ENCODE measurements at regions not wholly inside any gene's neighbourhood (a gene's known extent, or its start where the extent isn't known, plus 50 kb on each side); places are given as distances from the start of the nearest gene placed in this dataset.

DNA sequence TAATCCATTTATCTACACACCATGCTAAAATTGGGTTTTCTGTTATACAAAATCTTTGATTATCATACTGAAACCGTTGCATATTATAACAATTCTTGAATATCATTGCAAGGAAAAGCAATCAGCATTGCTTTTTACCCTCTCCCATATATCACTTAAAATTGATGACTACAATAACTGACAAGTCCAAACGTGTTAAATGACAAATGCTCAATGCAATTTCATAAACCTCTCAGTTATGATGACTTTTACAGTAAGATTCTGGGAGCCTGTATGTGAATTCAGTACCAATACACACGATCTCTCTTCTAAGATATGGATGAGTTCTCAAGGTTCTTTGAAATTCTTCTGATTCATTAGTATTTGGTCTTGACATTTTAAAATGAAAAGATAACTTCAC lies 368.5 kb upstream of the TRIB2 start:
- no peaks in the 10 kb centered on the region for H3K4me1 ChIP-seq (ENCODE audit: control insufficient read depth in 5 of 5, insufficient read depth in 5 of 5, low read length in 5 of 5)
- no peaks in the 10 kb centered on the region for H3K27me3 ChIP-seq (ENCODE audit: control insufficient read depth in 5 of 5, insufficient read depth in 4 of 5, low read length in 5 of 5)
- no peaks in the 10 kb centered on the region for H3K9me3 ChIP-seq (ENCODE audit: control insufficient read depth in 5 of 5, low read length in 5 of 5)
- no peak overlapping the region for H3K9ac ChIP-seq (ENCODE audit: low read length in 5 of 5)
- no peak overlapping the region for H3K27ac ChIP-seq (ENCODE audit: low read depth, low read length)
- H3K4me3 ChIP-seq (ENCODE audit: low read depth in 1 of 5, low read length in 5 of 5): no peak overlapping the region
- no peaks in the 10 kb centered on the region for H3K36me3 ChIP-seq (ENCODE audit: control insufficient read depth in 5 of 5, insufficient read depth in 5 of 5, low read length in 5 of 5)

DNA sequence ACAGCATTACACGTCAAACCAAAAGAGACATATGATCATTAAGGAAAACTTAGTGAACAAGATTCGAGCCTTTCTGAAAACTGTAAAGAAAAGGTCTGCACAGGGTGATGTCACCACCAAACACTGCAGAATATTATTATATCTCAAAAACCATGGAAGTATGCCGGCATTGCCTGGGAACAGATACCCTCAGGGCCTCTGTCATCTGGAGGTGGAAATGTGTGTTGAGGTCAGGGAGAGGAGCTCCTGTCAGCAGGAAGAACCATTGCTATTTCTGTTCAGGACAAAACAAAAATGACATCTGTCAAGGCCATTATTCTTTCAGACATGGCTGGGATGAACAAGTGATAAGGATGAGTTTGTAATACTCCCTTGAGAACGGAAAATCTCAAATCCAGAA lies 365.9 kb upstream of the TRIB2 start:
- no peak overlapping the region for H3K4me3 ChIP-seq (ENCODE audit: low read depth in 1 of 5, low read length in 5 of 5)
- no peak overlapping the region for H3K9ac ChIP-seq (ENCODE audit: low read length in 5 of 5)
- H3K4me1 ChIP-seq (ENCODE audit: control insufficient read depth in 5 of 5, insufficient read depth in 5 of 5, low read length in 5 of 5): no peaks in the 10 kb centered on the region
- peaks cover 0 to 6% (median 4%) of the 10 kb centered on the region in 5 donors for H3K9me3 ChIP-seq (ENCODE audit: control insufficient read depth in 5 of 5, low read length in 5 of 5)
- H3K36me3 ChIP-seq (ENCODE audit: control insufficient read depth in 5 of 5, insufficient read depth in 5 of 5, low read length in 5 of 5): no peaks in the 10 kb centered on the region
- no peaks in the 10 kb centered on the region for H3K27me3 ChIP-seq (ENCODE audit: control insufficient read depth in 5 of 5, insufficient read depth in 4 of 5, low read length in 5 of 5)
- H3K27ac ChIP-seq (ENCODE audit: low read depth, low read length): no peak overlapping the region

DNA sequence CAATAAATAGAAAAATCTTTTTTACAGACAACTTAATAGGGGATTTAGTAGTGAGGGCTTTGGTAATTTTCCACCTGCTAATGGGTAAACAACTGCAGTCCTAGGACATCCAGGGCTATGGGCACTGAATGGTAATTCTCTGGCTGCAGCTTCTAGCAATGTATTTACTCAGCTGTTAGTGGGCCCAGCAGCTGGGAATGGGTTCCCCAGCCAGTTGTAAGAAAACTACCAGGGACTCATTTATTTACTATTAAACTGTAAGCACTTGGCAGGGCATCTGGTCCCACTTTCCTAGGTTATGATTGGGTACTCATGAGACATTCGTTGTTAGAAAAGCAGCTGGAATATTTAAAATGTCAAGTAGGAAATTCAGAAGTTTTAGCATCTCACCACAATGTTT lies 363.8 kb upstream of the TRIB2 start:
- Histone ChIP-seq H3K4me1 (ENCODE audit: control insufficient read depth in 5 of 5, insufficient read depth in 5 of 5, low read length in 5 of 5) (no peaks in the 10 kb centered on the region), H3K4me3 (ENCODE audit: low read depth in 1 of 5, low read length in 5 of 5) (no peak overlapping the region), H3K36me3 (ENCODE audit: control insufficient read depth in 5 of 5, insufficient read depth in 5 of 5, low read length in 5 of 5) (no peaks in the 10 kb centered on the region), H3K27ac (ENCODE audit: low read depth, low read length) (no peak overlapping the region), H3K9ac (ENCODE audit: low read length in 5 of 5) (no peak overlapping the region), H3K9me3 (ENCODE audit: control insufficient read depth in 5 of 5, low read length in 5 of 5) (peaks cover 0 to 13% (median 6%) of the 10 kb centered on the region in 5 donors), H3K27me3 (ENCODE audit: control insufficient read depth in 5 of 5, insufficient read depth in 4 of 5, low read length in 5 of 5) (no peaks in the 10 kb centered on the region)

DNA sequence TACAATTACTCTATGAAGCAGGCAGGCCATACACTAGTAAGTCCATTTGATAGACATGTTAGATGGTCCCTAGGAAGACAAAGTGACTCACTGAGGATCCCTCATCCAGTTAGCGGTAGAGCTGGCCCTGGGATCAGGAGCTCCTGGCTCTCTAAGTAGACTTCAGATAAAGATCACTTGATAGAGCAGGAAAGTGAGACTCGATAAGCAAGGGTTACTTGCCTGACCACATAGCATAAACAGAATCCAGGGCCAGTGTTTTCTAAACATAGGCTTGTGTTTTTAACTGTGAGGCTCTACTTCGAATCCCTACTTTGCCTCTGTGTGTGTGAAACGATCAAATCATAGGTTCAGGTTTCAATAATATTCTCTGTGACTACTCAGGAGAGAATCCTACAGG lies 355.2 kb upstream of the TRIB2 start:
- peaks cover 0 to 6% (median 3%) of the 10 kb centered on the region in 5 donors for H3K9me3 ChIP-seq (ENCODE audit: control insufficient read depth in 5 of 5, low read length in 5 of 5)
- H3K36me3 ChIP-seq (ENCODE audit: control insufficient read depth in 5 of 5, insufficient read depth in 5 of 5, low read length in 5 of 5): no peaks in the 10 kb centered on the region
- no peak overlapping the region for H3K4me3 ChIP-seq (ENCODE audit: low read depth in 1 of 5, low read length in 5 of 5)
- no peaks in the 10 kb centered on the region for H3K4me1 ChIP-seq (ENCODE audit: control insufficient read depth in 5 of 5, insufficient read depth in 5 of 5, low read length in 5 of 5)
- no peak overlapping the region for H3K9ac ChIP-seq (ENCODE audit: low read length in 5 of 5)
- H3K27ac ChIP-seq (ENCODE audit: low read depth, low read length): no peak overlapping the region
- no peaks in the 10 kb centered on the region for H3K27me3 ChIP-seq (ENCODE audit: control insufficient read depth in 5 of 5, insufficient read depth in 4 of 5, low read length in 5 of 5)

- Histone ChIP-seq H3K4me3 (ENCODE audit: low read depth in 1 of 5, low read length in 5 of 5) (no peak overlapping the region), H3K9ac (ENCODE audit: low read length in 5 of 5) (no peak overlapping the region), H3K36me3 (ENCODE audit: control insufficient read depth in 5 of 5, insufficient read depth in 5 of 5, low read length in 5 of 5) (no peaks in the 10 kb centered on the region), H3K4me1 (ENCODE audit: control insufficient read depth in 5 of 5, insufficient read depth in 5 of 5, low read length in 5 of 5) (peaks cover 0 to 2% (median 0%) of the 10 kb centered on the region in 5 donors), H3K27ac (ENCODE audit: low read depth, low read length) (no peak overlapping the region), H3K9me3 (ENCODE audit: control insufficient read depth in 5 of 5, low read length in 5 of 5) (peaks cover 0 to 7% (median 3%) of the 10 kb centered on the region in 5 donors), H3K27me3 (ENCODE audit: control insufficient read depth in 5 of 5, insufficient read depth in 4 of 5, low read length in 5 of 5) (no peaks in the 10 kb centered on the region)
These were observed 353.6 kb upstream of the TRIB2 start for GRCh38 chr2:12363138-12363537.

DNA sequence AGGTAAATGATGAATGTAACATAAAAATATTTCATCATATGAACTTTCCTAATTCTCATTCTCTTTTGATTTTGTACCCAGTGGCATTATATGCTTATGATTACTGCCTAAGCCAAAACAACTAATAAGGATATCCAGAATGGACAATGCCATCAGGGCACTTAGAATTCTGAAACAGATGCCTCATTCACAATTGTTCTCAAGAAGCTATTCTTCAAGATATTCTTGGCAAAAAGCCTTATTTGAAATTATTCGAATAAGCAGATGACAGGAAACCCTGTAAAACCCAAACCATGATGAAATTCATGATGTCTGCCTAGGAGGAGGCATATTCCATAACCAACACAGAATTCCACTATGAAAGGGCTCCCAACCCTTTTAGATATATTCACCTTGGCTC lies 353.2 kb upstream of the TRIB2 start:
- H3K27me3 ChIP-seq (ENCODE audit: control insufficient read depth in 5 of 5, insufficient read depth in 4 of 5, low read length in 5 of 5): no peaks in the 10 kb centered on the region
- H3K4me3 ChIP-seq (ENCODE audit: low read depth in 1 of 5, low read length in 5 of 5): no peak overlapping the region
- H3K27ac ChIP-seq (ENCODE audit: low read depth, low read length): no peak overlapping the region
- H3K4me1 ChIP-seq (ENCODE audit: control insufficient read depth in 5 of 5, insufficient read depth in 5 of 5, low read length in 5 of 5): peaks cover 0 to 3% (median 0%) of the 10 kb centered on the region in 5 donors
- H3K9me3 ChIP-seq (ENCODE audit: control insufficient read depth in 5 of 5, low read length in 5 of 5): peaks cover 0 to 7% (median 3%) of the 10 kb centered on the region in 5 donors
- no peaks in the 10 kb centered on the region for H3K36me3 ChIP-seq (ENCODE audit: control insufficient read depth in 5 of 5, insufficient read depth in 5 of 5, low read length in 5 of 5)
- no peak overlapping the region for H3K9ac ChIP-seq (ENCODE audit: low read length in 5 of 5)

- H3K9ac ChIP-seq (ENCODE audit: low read length in 5 of 5): no peak overlapping the region
These were observed 347.2 kb upstream of the TRIB2 start for GRCh38 chr2:12369566-12369965.

GRCh38 chr2:12376025-12376424 lies 340.7 kb upstream of the TRIB2 start:
- Histone ChIP-seq H3K4me1 (ENCODE audit: control insufficient read depth in 5 of 5, insufficient read depth in 5 of 5, low read length in 5 of 5) (no peaks in the 10 kb centered on the region), H3K9me3 (ENCODE audit: control insufficient read depth in 5 of 5, low read length in 5 of 5) (no peaks in the 10 kb centered on the region), H3K4me3 (ENCODE audit: low read depth in 1 of 5, low read length in 5 of 5) (no peak overlapping the region), H3K36me3 (ENCODE audit: control insufficient read depth in 5 of 5, insufficient read depth in 5 of 5, low read length in 5 of 5) (no peaks in the 10 kb centered on the region), H3K27ac (ENCODE audit: low read depth, low read length) (no peak overlapping the region), H3K9ac (ENCODE audit: low read length in 5 of 5) (no peak overlapping the region), H3K27me3 (ENCODE audit: control insufficient read depth in 5 of 5, insufficient read depth in 4 of 5, low read length in 5 of 5) (no peaks in the 10 kb centered on the region)

More at GRCh38 chr2:12369566-12369965, 347.2 kb upstream of the TRIB2 start:
- H3K4me3 ChIP-seq (ENCODE audit: low read depth in 1 of 5, low read length in 5 of 5): no peak overlapping the region
- no peaks in the 10 kb centered on the region for H3K36me3 ChIP-seq (ENCODE audit: control insufficient read depth in 5 of 5, insufficient read depth in 5 of 5, low read length in 5 of 5)
- no peak overlapping the region for H3K27ac ChIP-seq (ENCODE audit: low read depth, low read length)
- H3K27me3 ChIP-seq (ENCODE audit: control insufficient read depth in 5 of 5, insufficient read depth in 4 of 5, low read length in 5 of 5): no peaks in the 10 kb centered on the region
- peaks cover 0 to 3% (median 0%) of the 10 kb centered on the region in 5 donors for H3K4me1 ChIP-seq (ENCODE audit: control insufficient read depth in 5 of 5, insufficient read depth in 5 of 5, low read length in 5 of 5)
- peaks cover 0 to 7% (median 3%) of the 10 kb centered on the region in 5 donors for H3K9me3 ChIP-seq (ENCODE audit: control insufficient read depth in 5 of 5, low read length in 5 of 5)

- H3K27me3 ChIP-seq (ENCODE audit: control insufficient read depth in 5 of 5, insufficient read depth in 4 of 5, low read length in 5 of 5): no peaks in the 10 kb centered on the region
- H3K36me3 ChIP-seq (ENCODE audit: control insufficient read depth in 5 of 5, insufficient read depth in 5 of 5, low read length in 5 of 5): no peaks in the 10 kb centered on the region
- no peaks in the 10 kb centered on the region for H3K4me1 ChIP-seq (ENCODE audit: control insufficient read depth in 5 of 5, insufficient read depth in 5 of 5, low read length in 5 of 5)
- no peak overlapping the region for H3K27ac ChIP-seq (ENCODE audit: low read depth, low read length)
- no peak overlapping the region for H3K9ac ChIP-seq (ENCODE audit: low read length in 5 of 5)
- H3K9me3 ChIP-seq (ENCODE audit: control insufficient read depth in 5 of 5, low read length in 5 of 5): no peaks in the 10 kb centered on the region
- H3K4me3 ChIP-seq (ENCODE audit: low read depth in 1 of 5, low read length in 5 of 5): no peak overlapping the region
These were observed 337.6 kb upstream of the TRIB2 start for GRCh38 chr2:12379143-12379542.

DNA sequence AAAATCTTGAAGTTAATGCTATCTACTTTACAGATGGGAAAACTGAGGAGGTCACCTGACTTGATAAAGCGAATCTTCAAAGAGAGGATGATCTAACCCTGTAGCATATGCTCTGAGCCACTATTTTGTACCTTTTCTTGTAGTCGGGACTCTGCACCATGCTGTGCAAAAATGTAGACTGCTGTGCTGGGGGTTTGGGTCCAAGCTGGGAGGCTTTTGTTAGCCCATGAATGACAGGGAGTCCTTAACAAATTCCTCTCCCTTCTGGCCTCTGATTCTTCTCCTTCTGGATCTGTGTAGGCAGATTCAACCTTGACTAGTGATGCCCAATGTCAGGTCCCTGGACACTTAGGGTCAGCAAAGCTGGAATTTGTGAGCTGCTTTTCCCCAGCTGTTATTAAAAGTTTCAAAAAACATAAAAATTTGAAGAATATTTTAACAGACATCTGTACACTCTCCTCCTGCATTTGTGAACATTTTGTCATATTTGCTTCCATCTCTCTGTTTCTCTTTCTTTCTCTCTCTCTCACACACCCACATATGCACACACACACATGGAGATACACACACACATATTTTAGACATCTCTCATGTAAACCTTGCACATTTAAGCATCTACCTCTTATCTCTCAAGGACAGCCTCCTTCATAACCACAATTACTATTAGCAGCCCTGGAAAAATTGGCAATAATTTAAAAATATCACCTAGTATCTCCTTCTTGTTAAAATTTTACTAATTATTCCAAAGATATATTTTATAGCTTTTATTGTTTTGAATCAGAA lies 335.0 kb upstream of the TRIB2 start:
- H3K9me3 ChIP-seq (ENCODE audit: control insufficient read depth in 5 of 5, low read length in 5 of 5): peaks cover 0 to 2% (median 0%) of the 10 kb centered on the region in 5 donors
- no peaks in the 10 kb centered on the region for H3K27me3 ChIP-seq (ENCODE audit: control insufficient read depth in 5 of 5, insufficient read depth in 4 of 5, low read length in 5 of 5)
- H3K9ac ChIP-seq (ENCODE audit: low read length in 5 of 5): no peak overlapping the region
- H3K4me1 ChIP-seq (ENCODE audit: control insufficient read depth in 5 of 5, insufficient read depth in 5 of 5, low read length in 5 of 5): no peaks in the 10 kb centered on the region
- no peaks in the 10 kb centered on the region for H3K36me3 ChIP-seq (ENCODE audit: control insufficient read depth in 5 of 5, insufficient read depth in 5 of 5, low read length in 5 of 5)
- no peak overlapping the region for H3K4me3 ChIP-seq (ENCODE audit: low read depth in 1 of 5, low read length in 5 of 5)
- H3K27ac ChIP-seq (ENCODE audit: low read depth, low read length): no peak overlapping the region

All from subcutaneous abdominal adipose tissue (tissue), 5 donors.